ENCODE measurements at regions not wholly inside any gene's neighbourhood (a gene's known extent, or its start where the extent isn't known, plus 50 kb on each side); places are given as distances from the start of the nearest gene placed in this dataset.
"Not testable (repeated sequence)": the region's sequence is repeated elsewhere in the genome, so short reads cannot be mapped to it uniquely, and the experiment has no call there.

- DNase-seq (ENCODE audit: low spot score), result not testable (repeated sequence)
Measured at GRCh38 chr6:16039892-16040627, 88.8 kb upstream of the MYLIP start.

DNA sequence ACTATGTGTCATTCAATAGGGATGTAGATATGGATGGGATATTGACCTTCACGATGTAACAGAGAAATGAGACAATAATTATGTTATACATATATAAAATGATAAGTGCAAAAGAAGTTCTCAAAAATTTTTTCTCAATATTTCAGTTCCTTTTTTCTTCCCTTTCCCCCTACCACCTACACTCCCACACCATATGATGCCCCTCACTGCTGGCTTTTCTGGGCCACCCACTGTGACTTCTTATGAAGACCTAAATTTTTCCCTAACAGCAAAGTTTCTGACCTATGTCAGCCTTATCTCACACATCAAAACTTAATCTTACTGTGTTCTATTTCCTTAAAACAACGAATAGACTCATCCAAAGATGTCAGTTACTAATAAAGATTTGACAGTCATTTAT, 89.9 kb upstream of the MYLIP start:
- DNase-seq (ENCODE audit: low spot score), result no peak

DNA sequence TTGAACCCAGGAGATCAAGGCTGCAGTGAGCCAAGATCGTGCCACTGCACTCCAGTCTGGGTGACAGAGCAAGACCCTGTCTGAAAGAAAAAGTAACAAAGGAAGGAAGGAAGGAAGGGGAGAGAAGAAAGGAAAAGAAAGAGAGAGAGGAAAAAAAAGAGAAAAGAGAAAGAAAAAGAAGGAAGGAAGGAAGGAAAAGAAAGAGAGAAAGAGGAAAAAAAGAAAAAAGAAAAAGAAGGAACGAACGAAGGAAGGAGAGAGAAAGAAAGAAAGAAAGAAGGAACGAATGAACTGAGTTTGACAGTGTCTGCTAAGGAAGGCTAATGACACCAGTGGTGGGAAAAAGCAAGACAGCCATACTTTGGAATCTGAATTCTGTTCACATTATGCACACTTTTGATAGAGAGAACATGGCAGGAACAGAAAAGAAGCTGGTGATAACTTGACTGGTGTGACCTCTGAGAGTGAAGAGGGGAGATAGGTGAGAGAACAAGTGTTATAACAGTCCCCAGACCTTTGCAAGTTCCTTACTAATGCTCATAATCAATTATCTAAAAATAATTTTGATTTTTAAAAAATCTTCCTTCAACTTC, 93.3 kb upstream of the MYLIP start:
- no peak for DNase-seq (ENCODE audit: low spot score)

DNA sequence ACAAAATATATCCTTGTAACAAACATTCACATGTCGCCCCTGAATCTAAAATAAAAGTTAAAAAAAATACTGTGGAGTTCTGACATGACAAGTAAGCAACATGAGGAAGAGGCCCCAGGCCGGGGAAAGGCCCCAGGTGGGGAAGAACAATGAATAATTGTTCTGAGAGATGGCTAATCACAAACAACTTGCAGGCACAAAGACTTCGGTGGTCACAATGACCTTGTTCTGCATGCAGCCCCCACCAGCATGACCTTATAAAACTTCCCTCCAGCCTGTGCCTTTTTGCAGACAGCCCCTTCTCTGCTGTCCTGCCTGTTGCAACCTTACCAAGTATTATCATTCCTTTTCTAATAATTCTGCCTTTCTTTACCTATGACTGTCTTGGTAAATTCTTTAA, 95.7 kb upstream of the MYLIP start:
- DNase-seq (ENCODE audit: low spot score), result no peak

DNA sequence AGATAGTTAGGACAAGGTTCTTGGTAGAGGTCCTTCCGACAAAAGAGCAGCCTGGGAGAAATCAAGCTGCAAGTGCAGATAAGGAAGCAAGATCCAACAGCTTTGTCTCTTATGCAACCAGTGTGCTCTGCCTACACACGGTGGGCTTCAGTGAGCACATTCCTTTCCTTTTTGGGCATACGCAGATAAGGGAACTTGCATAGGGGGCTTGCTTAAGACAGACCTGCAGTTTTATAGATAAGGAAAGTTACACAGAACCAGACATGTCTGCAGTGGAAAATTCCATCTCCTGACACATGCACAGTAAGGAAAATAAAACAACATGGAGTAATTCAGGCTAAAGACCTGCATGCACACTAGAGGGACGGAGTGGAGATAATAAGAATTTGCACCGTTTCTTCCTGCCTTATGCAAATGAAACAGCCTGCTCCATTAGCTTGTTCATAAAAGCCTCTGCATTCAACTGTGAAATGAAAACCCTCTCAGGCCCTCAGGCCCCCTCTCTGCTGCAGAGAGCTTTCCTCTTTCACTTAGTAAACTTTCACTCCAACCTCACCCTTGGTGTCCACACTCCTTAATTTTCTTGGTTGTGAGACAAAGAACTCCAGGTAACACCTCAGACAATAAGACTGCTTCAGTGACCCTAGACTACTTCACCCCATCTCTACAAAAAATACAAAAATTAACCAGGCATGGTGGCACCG, 97.5 kb upstream of the MYLIP start:
- DNase-seq (ENCODE audit: low spot score), result no peak

GRCh38 chr6:16028966-16029365, 99.9 kb upstream of the MYLIP start:
- DNase-seq (ENCODE audit: low spot score), result no peak

GRCh38 chr6:16020259-16020658, 108.6 kb upstream of the MYLIP start:
- DNase-seq (ENCODE audit: low spot score), result no peak

- no peak for DNase-seq (ENCODE audit: low spot score)
Measured at GRCh38 chr6:16019462-16019861, 109.4 kb upstream of the MYLIP start.

GRCh38 chr6:16018626-16019025, 110.3 kb upstream of the MYLIP start:
- no peak for DNase-seq (ENCODE audit: low spot score)

DNA sequence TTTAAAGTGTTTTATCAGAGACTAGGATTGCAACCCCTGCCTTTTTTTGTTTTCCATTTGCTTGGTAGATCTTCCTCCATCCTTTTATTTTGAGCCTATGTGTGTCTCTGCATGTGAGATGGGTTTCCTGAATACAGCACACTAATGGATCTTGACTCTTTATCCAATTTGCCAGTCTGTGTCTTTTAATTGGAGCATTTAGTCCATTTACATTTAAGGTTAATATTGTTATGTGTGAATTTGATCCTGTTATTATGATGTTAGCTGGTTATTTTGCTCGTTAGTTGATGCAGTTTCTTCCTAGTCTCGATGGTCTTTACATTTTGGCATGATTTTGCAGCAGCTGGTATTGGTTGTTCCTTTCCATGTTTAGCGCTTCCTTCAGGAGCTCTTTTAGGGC, 114.6 kb upstream of the MYLIP start:
- not testable (repeated sequence) for DNase-seq (ENCODE audit: low spot score)

- DNase-seq (ENCODE audit: low spot score), result no peak
Measured at GRCh38 chr6:16007146-16007545, 121.7 kb upstream of the MYLIP start.

GRCh38 chr6:16006681-16007080, 122.2 kb upstream of the MYLIP start:
- no peak for DNase-seq (ENCODE audit: low spot score)

DNA sequence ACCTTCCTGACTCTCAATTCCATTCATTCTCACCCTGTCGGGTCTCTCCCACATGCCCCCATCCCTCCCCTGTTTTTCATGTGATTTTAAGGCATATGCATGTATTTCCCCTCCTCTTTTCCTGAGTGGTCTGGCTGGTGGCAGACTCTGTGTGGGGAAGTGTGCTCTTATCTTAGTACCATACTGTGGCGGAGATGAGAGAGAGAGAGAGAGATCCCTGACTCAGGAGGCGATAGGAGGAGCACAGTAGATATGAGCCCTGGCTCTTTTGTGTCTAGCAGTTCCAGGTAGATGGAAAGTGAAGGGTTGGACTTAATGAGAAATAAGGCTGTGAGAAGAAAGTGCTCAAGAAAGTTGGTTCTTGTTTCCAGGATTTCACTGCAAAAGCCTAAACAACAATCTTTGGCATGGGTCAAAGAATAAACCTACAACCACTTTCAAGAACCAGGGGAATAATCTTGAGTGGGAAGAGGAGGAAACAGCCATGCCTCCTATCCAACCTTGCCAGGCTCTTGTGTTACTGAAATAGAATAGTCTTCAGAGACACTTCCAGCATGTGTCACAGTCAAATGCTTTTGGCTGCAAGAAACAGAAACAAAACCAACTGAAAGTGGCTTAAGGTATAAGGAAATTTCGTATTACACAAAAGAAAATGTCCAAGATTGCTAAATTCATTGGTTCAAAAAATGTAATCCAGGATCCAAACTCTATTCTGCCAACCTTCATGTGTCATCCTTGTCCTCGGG, 123.8 kb upstream of the MYLIP start:
- no peak for DNase-seq (ENCODE audit: low spot score)

- no peak for DNase-seq (ENCODE audit: low spot score)
Measured at GRCh38 chr6:16003197-16003491, 125.7 kb upstream of the MYLIP start.

GRCh38 chr6:16002332-16003196, 126.3 kb upstream of the MYLIP start:
- DNase-seq (ENCODE audit: low spot score), result no peak

DNA sequence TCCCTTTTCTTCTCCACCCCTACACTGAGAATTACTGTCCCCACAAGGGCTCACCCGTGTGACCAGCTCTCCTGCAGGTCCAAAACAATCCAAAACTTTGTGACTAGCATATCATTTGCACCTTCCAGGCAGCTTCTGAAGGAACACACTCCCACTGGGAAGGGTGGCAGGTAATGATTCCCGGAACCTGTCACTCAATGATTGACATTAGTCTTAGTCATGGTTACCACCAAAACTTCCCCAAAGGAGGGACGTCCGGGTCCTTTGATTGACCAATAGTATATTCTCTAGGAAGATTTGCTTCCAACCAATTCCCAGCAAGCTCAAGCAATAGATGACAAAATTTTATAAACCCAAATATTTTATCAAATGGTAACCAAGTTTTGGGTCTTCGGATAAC, 127.7 kb upstream of the MYLIP start:
- DNase-seq (ENCODE audit: low spot score), result no peak

DNA sequence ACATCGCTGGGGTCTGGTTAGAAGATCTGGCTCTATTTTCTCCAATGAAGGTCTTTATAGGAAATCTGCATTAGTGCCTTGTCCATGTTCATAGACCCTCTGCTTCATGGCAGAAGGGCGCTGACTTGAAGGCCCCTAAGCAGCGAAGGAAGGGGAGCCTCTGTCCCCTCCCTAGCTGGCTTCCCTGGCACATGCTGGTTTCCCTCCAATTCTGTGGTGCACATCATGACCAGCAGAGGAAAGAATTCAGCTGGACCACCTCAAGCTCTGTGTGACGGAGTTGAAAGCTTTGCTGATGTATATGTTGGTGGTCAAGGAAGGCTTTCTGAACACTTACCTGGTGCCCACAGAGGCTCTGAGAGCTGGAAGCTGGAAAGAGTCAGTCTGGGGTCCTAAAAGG, 129.7 kb upstream of the MYLIP start:
- no peak for DNase-seq (ENCODE audit: low spot score)

GRCh38 chr6:15997586-15998388, 131.1 kb upstream of the MYLIP start:
- DNase-seq (ENCODE audit: low spot score), result no peak

DNA sequence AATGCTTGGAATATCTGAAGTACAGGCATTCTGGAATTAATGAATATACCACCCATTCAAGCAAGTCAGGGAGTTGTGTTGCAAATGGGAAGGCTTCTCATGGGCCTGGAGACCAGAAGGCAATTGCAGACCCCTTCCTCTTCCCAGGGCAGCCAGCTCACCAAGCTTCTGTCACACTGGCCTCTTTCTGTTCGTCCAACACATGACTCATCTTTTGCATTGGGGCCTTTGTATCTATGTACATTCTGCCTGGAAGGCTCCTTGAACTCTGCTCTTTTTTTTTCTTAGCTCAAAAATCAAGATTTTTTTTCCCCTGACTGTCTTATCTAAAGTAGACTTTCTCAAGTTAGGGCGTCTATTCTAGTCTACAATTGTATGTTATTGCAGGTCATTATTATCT, 132.9 kb upstream of the MYLIP start:
- DNase-seq (ENCODE audit: low spot score), result no peak

- no peak for DNase-seq (ENCODE audit: low spot score)
Measured at GRCh38 chr6:15995493-15995892, 133.4 kb upstream of the MYLIP start.
